HCT116 (cell line): ENCODE measurements at regions not wholly inside any gene's neighbourhood (a gene's known extent, or its start where the extent isn't known, plus 50 kb on each side); places are given as distances from the start of the nearest gene placed in this dataset.
"Not testable (repeated sequence)": the region's sequence is repeated elsewhere in the genome, so short reads cannot be mapped to it uniquely, and the experiment has no call there.

Experiments
- CBX3 ChIP-seq: IDR thresholded peaks from 2 replicates; pipeline ENCODE4 v1.6.1; 2012; ENCODE audit warnings: low read depth
- ELF1 ChIP-seq: IDR thresholded peaks from 2 replicates; pipeline ENCODE4 v1.6.1; 2012; ENCODE audit warnings: low read depth, borderline replicate concordance
- EZH2 ChIP-seq: fragments of 200-600 bp; sonication (generic); IDR thresholded peaks from 2 replicates; pipeline ENCODE4 v1.6.1; 2017; ENCODE audit warnings: antibody characterized with exemption, mixed run types
- POLR2A ChIP-seq: IDR thresholded peaks from 2 replicates; pipeline ENCODE4 v1.7.0; 2011; ENCODE audit warnings: borderline replicate concordance; ENCODE audit not compliant: insufficient read depth, insufficient read length; ENCODE audit errors: extremely low read depth
- POLR2AphosphoS5 ChIP-seq: IDR thresholded peaks from 2 replicates; pipeline ENCODE4 v1.6.1; 2011; ENCODE audit warnings: mild to moderate bottlenecking, low read depth, low read length, moderate library complexity
- RAD21 ChIP-seq: IDR thresholded peaks from 2 replicates; pipeline ENCODE4 v1.6.1; 2012; ENCODE audit warnings: low read depth, mild to moderate bottlenecking
- REST ChIP-seq: IDR thresholded peaks from 2 replicates; pipeline ENCODE4 v1.6.1; 2012; ENCODE audit warnings: low read depth
- SIN3A ChIP-seq: IDR thresholded peaks from 2 replicates; pipeline ENCODE4 v1.6.1; 2012; ENCODE audit warnings: low read depth
- SP1 ChIP-seq: IDR thresholded peaks from 2 replicates; pipeline ENCODE4 v1.6.1; 2012; ENCODE audit warnings: low read depth
- YY1 ChIP-seq: IDR thresholded peaks from 2 replicates; pipeline ENCODE4 v1.6.1; 2011; ENCODE audit warnings: low read length, low read depth, moderate library complexity, mild to moderate bottlenecking; ENCODE audit not compliant: insufficient replicate concordance; ENCODE audit errors: extremely low read depth
- ZNF274 ChIP-seq: fragments of 200-500 bp; sonication (Bioruptor generic); IDR thresholded peaks from 2 replicates; pipeline ENCODE4 v1.6.1; 2014; ENCODE audit warnings: mild to moderate bottlenecking, low read depth, low read length, inconsistent platforms
- TF ChIP-seq, protein P1 (sequence below), 3 experiments: fragments of 200-600 bp in 1 of 3; sonication (generic) in 1 of 3; IDR thresholded peaks in 2 of 3; conservative IDR thresholded peaks in 1 of 3; 2 replicates each; pipeline ENCODE4 v1.5.1; 2012 to 2017; ENCODE audit warnings: low read depth in 2 of 3, low read length in 2 of 3, antibody characterized with exemption in 1 of 3, borderline replicate concordance in 1 of 3, control low read depth in 1 of 3, mild to moderate bottlenecking in 1 of 3, mixed read lengths in 1 of 3, mixed run types in 1 of 3, moderate library complexity in 1 of 3; ENCODE audit not compliant: insufficient read depth in 1 of 3
- TF ChIP-seq, protein P2 (sequence below): IDR thresholded peaks from 2 replicates; pipeline ENCODE4 v1.6.1; 2011; ENCODE audit warnings: mild to moderate bottlenecking, low read length, moderate library complexity; ENCODE audit not compliant: insufficient replicate concordance; ENCODE audit errors: extremely low read depth
- TF ChIP-seq, protein P3 (sequence below): IDR thresholded peaks from 2 replicates; pipeline ENCODE4 v1.6.1; 2012

DNA sequence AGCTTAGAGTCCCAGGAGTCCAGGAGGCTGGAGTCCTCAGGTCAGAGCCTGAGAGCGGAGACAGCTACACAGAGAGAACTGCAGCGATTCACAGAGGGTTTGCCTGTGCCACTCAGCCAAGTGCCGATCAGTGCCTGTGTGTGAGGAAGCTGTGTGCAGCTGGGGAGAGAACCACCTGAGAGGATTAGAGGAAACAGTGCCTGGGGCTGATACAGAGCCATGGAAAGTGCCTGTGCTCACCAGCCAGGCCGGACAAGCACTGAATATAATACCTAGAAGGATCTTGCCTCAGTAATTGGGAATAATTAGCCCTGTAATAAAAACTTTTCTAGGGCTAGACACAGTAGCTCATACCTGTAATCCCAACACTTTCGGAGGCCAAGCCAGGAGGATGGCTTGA lies 134.7 kb downstream of the ARHGAP11B start:
- TF ChIP-seq, protein P1, sequence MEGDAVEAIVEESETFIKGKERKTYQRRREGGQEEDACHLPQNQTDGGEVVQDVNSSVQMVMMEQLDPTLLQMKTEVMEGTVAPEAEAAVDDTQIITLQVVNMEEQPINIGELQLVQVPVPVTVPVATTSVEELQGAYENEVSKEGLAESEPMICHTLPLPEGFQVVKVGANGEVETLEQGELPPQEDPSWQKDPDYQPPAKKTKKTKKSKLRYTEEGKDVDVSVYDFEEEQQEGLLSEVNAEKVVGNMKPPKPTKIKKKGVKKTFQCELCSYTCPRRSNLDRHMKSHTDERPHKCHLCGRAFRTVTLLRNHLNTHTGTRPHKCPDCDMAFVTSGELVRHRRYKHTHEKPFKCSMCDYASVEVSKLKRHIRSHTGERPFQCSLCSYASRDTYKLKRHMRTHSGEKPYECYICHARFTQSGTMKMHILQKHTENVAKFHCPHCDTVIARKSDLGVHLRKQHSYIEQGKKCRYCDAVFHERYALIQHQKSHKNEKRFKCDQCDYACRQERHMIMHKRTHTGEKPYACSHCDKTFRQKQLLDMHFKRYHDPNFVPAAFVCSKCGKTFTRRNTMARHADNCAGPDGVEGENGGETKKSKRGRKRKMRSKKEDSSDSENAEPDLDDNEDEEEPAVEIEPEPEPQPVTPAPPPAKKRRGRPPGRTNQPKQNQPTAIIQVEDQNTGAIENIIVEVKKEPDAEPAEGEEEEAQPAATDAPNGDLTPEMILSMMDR (IDR thresholded peaks at IDR 0.05 in 2 of 3, conservative IDR thresholded peaks at IDR 0.05 in 1 of 3; ENCODE audit: borderline replicate concordance in 1 of 3, insufficient read depth in 1 of 3, low read depth in 2 of 3, low read length in 2 of 3) = not testable (repeated sequence)
- TF ChIP-seq ELF1, REST, RAD21, POLR2A, EZH2, YY1, ZNF274, SIN3A, POLR2AphosphoS5, SP1, CBX3: not testable (repeated sequence)
- TF ChIP-seq, protein P2, sequence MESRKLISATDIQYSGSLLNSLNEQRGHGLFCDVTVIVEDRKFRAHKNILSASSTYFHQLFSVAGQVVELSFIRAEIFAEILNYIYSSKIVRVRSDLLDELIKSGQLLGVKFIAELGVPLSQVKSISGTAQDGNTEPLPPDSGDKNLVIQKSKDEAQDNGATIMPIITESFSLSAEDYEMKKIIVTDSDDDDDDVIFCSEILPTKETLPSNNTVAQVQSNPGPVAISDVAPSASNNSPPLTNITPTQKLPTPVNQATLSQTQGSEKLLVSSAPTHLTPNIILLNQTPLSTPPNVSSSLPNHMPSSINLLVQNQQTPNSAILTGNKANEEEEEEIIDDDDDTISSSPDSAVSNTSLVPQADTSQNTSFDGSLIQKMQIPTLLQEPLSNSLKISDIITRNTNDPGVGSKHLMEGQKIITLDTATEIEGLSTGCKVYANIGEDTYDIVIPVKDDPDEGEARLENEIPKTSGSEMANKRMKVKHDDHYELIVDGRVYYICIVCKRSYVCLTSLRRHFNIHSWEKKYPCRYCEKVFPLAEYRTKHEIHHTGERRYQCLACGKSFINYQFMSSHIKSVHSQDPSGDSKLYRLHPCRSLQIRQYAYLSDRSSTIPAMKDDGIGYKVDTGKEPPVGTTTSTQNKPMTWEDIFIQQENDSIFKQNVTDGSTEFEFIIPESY = not testable (repeated sequence)
- TF ChIP-seq, protein P3, sequence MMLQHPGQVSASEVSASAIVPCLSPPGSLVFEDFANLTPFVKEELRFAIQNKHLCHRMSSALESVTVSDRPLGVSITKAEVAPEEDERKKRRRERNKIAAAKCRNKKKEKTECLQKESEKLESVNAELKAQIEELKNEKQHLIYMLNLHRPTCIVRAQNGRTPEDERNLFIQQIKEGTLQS = not testable (repeated sequence)
